Keratinocyte (primary cell): ENCODE measurements at regions not wholly inside any gene's neighbourhood (a gene's known extent, or its start where the extent isn't known, plus 50 kb on each side); places are given as distances from the start of the nearest gene placed in this dataset.

Experiments used
- DNase-seq: peaks from one replicate; pipeline ENCODE4 v3.0.0-alpha.2; 2011; ENCODE audit warnings: low read depth, missing footprints, low spot score
- FAIRE-seq: peaks from 2 replicates; lab custom pipeline; 2011; peaks lifted over from hg19 to GRCh38; lab: Jason Lieb, UNC
- H2AFZ ChIP-seq: 2 replicates; pipeline ENCODE4 v1.6.0; 2012; ENCODE audit warnings: low read length, control low read depth, inconsistent platforms; ENCODE audit not compliant: control insufficient read depth
- H3K27ac ChIP-seq: 2 replicates; pipeline ENCODE4 v1.5.1; 2011; ENCODE audit warnings: low read length; ENCODE audit not compliant: control insufficient read depth, insufficient read depth
- H3K27me3 ChIP-seq: 3 replicates; pipeline ENCODE4 v1.6.0; 2011; ENCODE audit warnings: low read length; ENCODE audit not compliant: control insufficient read depth, insufficient read depth; ENCODE audit errors: extremely low read depth
- H3K36me3 ChIP-seq, 2 experiments: 2 replicates in 1 of 2; 3 replicates in 1 of 2; pipeline ENCODE4 v1.5.1; 2011; ENCODE audit warnings: low read length in 2 of 2, mild to moderate bottlenecking in 1 of 2; ENCODE audit not compliant: control insufficient read depth in 2 of 2, insufficient read depth in 2 of 2; ENCODE audit errors: extremely low read depth in 1 of 2
- H3K4me1 ChIP-seq: 3 replicates; pipeline ENCODE4 v1.5.1; 2011; ENCODE audit warnings: low read length; ENCODE audit not compliant: control insufficient read depth, insufficient read depth; ENCODE audit errors: extremely low read depth
- H3K4me2 ChIP-seq: 3 replicates; pipeline ENCODE4 v1.6.0; 2011; ENCODE audit warnings: low read depth, low read length; ENCODE audit not compliant: control insufficient read depth, insufficient read depth; ENCODE audit errors: extremely low read depth
- H3K4me3 ChIP-seq, 3 experiments: fragments of 200-600 bp in 1 of 3; sonication (generic) in 1 of 3; 2 replicates in 2 of 3; 3 replicates in 1 of 3; pipeline ENCODE4 v1.5.1; 2011 to 2016; ENCODE audit warnings: low read length in 3 of 3, mild to moderate bottlenecking in 3 of 3, control low read depth in 2 of 3, inconsistent platforms in 1 of 3, low read depth in 1 of 3, mixed read lengths in 1 of 3, mixed run types in 1 of 3, moderate library complexity in 1 of 3; ENCODE audit not compliant: control insufficient read depth in 2 of 3, insufficient read depth in 2 of 3; ENCODE audit errors: extremely low read depth in 1 of 3
- H3K79me2 ChIP-seq: 2 replicates; pipeline ENCODE4 v1.6.0; 2012; ENCODE audit warnings: low read length; ENCODE audit not compliant: control insufficient read depth, insufficient read depth
- H3K9ac ChIP-seq: 3 replicates; pipeline ENCODE4 v1.6.0; 2011; ENCODE audit warnings: low read length; ENCODE audit not compliant: control insufficient read depth, insufficient read depth; ENCODE audit errors: extremely low read depth
- H3K9me1 ChIP-seq: 3 replicates; pipeline ENCODE4 v1.6.0; 2011; ENCODE audit warnings: low read length; ENCODE audit not compliant: control insufficient read depth, insufficient read depth; ENCODE audit errors: extremely low read depth
- H3K9me3 ChIP-seq: 2 replicates; pipeline ENCODE4 v1.5.1; 2012; ENCODE audit warnings: low read depth, low read length; ENCODE audit not compliant: control insufficient read depth
- H4K20me1 ChIP-seq: 3 replicates; pipeline ENCODE4 v1.6.0; 2011; ENCODE audit warnings: low read length; ENCODE audit not compliant: control insufficient read depth, insufficient read depth; ENCODE audit errors: extremely low read depth
- EZH2 ChIP-seq: IDR thresholded peaks from one replicate; pipeline ENCODE4 v1.6.1; 2012; ENCODE audit warnings: inconsistent platforms, mild to moderate bottlenecking, low read length, moderate library complexity
- dilution Hi-C: fragments of 300-500 bp; cut with MboI; formaldehyde crosslinking; loops from one replicate; pipeline ENCODE4 v1.7.0; 2020; ENCODE audit warnings: low sequenced_read_pairs; ENCODE audit not compliant: extremely low pct_ligation_motif_present
- TF ChIP-seq, protein P1 (sequence below), 3 experiments: IDR thresholded peaks in 1 of 3; conservative IDR thresholded peaks in 1 of 3; optimal IDR thresholded peaks in 1 of 3; 2 replicates in 2 of 3; 3 replicates in 1 of 3; pipeline versions ENCODE3 to v1.5.1; 2011; ENCODE audit warnings: low read length in 3 of 3, mild to moderate bottlenecking in 3 of 3, moderate library complexity in 2 of 3, control low read depth in 1 of 3, inconsistent platforms in 1 of 3; ENCODE audit not compliant: insufficient read depth in 2 of 3; ENCODE audit errors: extremely low read depth in 1 of 3

- no peak for FAIRE-seq
- Histone ChIP-seq H3K4me1 (no peaks in the 10 kb centered on the region), H3K4me2 (no peak overlapping the region)
Measured at GRCh38 chr7:41163991-41164390, 538.9 kb downstream of the INHBA start.

DNA sequence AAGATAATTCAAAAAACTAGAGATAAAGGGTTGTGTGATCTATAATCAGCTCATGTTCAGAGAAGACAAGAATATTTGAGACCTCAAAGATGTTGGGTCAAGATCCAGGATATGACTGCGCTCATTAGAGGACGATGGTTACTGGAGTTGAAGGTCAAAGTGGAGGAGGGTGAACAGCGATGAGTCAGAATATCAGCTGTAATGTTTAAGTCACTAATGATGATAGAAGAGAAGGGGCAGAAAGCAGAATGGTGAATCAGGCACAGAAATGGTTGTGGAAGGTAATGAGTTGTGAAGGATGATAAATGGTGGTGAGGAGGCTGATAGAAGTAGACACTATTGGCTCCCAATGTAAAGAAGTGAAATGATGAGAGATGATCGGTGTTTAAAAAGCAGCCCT is 540.3 kb downstream of the INHBA start:
- dilution Hi-C loops = no loop called here
- FAIRE-seq = no peak
- H2AFZ ChIP-seq = no peak overlapping the region

More at GRCh38 chr7:41163991-41164390, 538.9 kb downstream of the INHBA start:
- no peak for TF ChIP-seq EZH2
- TF ChIP-seq, protein P1, sequence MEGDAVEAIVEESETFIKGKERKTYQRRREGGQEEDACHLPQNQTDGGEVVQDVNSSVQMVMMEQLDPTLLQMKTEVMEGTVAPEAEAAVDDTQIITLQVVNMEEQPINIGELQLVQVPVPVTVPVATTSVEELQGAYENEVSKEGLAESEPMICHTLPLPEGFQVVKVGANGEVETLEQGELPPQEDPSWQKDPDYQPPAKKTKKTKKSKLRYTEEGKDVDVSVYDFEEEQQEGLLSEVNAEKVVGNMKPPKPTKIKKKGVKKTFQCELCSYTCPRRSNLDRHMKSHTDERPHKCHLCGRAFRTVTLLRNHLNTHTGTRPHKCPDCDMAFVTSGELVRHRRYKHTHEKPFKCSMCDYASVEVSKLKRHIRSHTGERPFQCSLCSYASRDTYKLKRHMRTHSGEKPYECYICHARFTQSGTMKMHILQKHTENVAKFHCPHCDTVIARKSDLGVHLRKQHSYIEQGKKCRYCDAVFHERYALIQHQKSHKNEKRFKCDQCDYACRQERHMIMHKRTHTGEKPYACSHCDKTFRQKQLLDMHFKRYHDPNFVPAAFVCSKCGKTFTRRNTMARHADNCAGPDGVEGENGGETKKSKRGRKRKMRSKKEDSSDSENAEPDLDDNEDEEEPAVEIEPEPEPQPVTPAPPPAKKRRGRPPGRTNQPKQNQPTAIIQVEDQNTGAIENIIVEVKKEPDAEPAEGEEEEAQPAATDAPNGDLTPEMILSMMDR (optimal IDR thresholded peaks at IDR 0.05 in 1 of 3, IDR thresholded peaks at IDR 0.05 in 1 of 3, conservative IDR thresholded peaks at IDR 0.05 in 1 of 3; ENCODE audit: extremely low read depth in 1 of 3, insufficient read depth in 2 of 3, low read length in 3 of 3) = no peak
- no peaks in the 10 kb centered on the region for H4K20me1 ChIP-seq
- H3K9me3 ChIP-seq = peaks cover 2% of the 10 kb centered on the region
- H3K27me3 ChIP-seq = no peaks in the 10 kb centered on the region
- H3K4me3 ChIP-seq = no peak overlapping the region
- no peak for DNase-seq
- H3K9me1 ChIP-seq = no peaks in the 10 kb centered on the region
- H3K79me2 ChIP-seq = no peaks in the 10 kb centered on the region
- no peak overlapping the region for H3K27ac ChIP-seq
- dilution Hi-C loops = no loop called here
- H2AFZ ChIP-seq = no peak overlapping the region
- H3K9ac ChIP-seq = no peak overlapping the region
- no peaks in the 10 kb centered on the region for H3K36me3 ChIP-seq

More for the DNA sequence above, 540.3 kb downstream of the INHBA start:
- Histone ChIP-seq H3K4me3 (no peak overlapping the region), H3K79me2 (no peaks in the 10 kb centered on the region), H3K4me2 (no peak overlapping the region), H3K9ac (no peak overlapping the region), H3K27me3 (no peaks in the 10 kb centered on the region), H3K4me1 (no peaks in the 10 kb centered on the region), H3K9me3 (peaks cover 2% of the 10 kb centered on the region), H3K27ac (no peak overlapping the region), H4K20me1 (no peaks in the 10 kb centered on the region), H3K36me3 (no peaks in the 10 kb centered on the region), H3K9me1 (no peaks in the 10 kb centered on the region)
- TF ChIP-seq, protein P1 (optimal IDR thresholded peaks at IDR 0.05 in 1 of 3, IDR thresholded peaks at IDR 0.05 in 1 of 3, conservative IDR thresholded peaks at IDR 0.05 in 1 of 3; ENCODE audit: extremely low read depth in 1 of 3, insufficient read depth in 2 of 3, low read length in 3 of 3) = no peak
- no peak for TF ChIP-seq EZH2
- DNase-seq = no peak
